ENCODE measurements at regions not wholly inside any gene's neighbourhood (a gene's known extent, or its start where the extent isn't known, plus 50 kb on each side); places are given as distances from the start of the nearest gene placed in this dataset.

GRCh38 chr15:47887241-47887800 is 170.0 kb downstream of the SEMA6D start:
- H2AFZ ChIP-seq, result no peak overlapping the region
- H3K4me2 ChIP-seq, result no peak overlapping the region
- no peak overlapping the region for H3K27ac ChIP-seq
- H3K27me3 ChIP-seq, result peaks cover 3% of the 10 kb centered on the region
- 85% methylated on average over 5 of the region's 5 CpGs for WGBS (ENCODE audit: low lambda C conversion rate, missing lambda C conversion rate)
- DNase-seq (ENCODE audit: low spot score), result no peak
- no peaks in the 10 kb centered on the region for H3K4me1 ChIP-seq (ENCODE audit: insufficient read depth)
- no peak overlapping the region for H3K4me3 ChIP-seq
- H3K9me2 ChIP-seq (replicated peaks; ENCODE audit: insufficient read depth), result no peaks in the 10 kb centered on the region
- TF ChIP-seq EZH2 (IDR thresholded peaks at IDR 0.05; ENCODE audit: borderline replicate concordance) (no peak), CTCF (IDR thresholded peaks at IDR 0.05; ENCODE audit: poor library complexity) (no peak), EZH2phosphoT487 (IDR thresholded peaks at IDR 0.05; ENCODE audit: low read depth, severe bottlenecking, unreplicated experiment) (no peak)
- H4K20me1 ChIP-seq (ENCODE audit: insufficient read depth, poor library complexity, severe bottlenecking), result no peaks in the 10 kb centered on the region
- H3K79me2 ChIP-seq, result no peaks in the 10 kb centered on the region
- no peaks in the 10 kb centered on the region for H3K9me3 ChIP-seq (ENCODE audit: low read depth)
- H3K36me3 ChIP-seq (replicated peaks; ENCODE audit: insufficient read depth, low read depth), result no peaks in the 10 kb centered on the region

GRCh38 chr15:47888385-47889100 is 171.2 kb downstream of the SEMA6D start:
- no peak overlapping the region for H3K4me3 ChIP-seq
- H4K20me1 ChIP-seq (ENCODE audit: insufficient read depth, poor library complexity, severe bottlenecking), result no peaks in the 10 kb centered on the region
- no peaks in the 10 kb centered on the region for H3K79me2 ChIP-seq
- H3K27me3 ChIP-seq, result peaks cover 3% of the 10 kb centered on the region
- no peaks in the 10 kb centered on the region for H3K9me3 ChIP-seq (ENCODE audit: low read depth)
- no peak overlapping the region for H3K4me2 ChIP-seq
- no peak overlapping the region for H3K27ac ChIP-seq
- H2AFZ ChIP-seq, result no peak overlapping the region
- WGBS (ENCODE audit: low lambda C conversion rate, missing lambda C conversion rate), result 73% methylated on average over 2 of the region's 2 CpGs
- no peak for DNase-seq (ENCODE audit: low spot score)
- H3K4me1 ChIP-seq (ENCODE audit: insufficient read depth), result no peaks in the 10 kb centered on the region
- no peaks in the 10 kb centered on the region for H3K9me2 ChIP-seq (replicated peaks; ENCODE audit: insufficient read depth)
- no peak for TF ChIP-seq CTCF (IDR thresholded peaks at IDR 0.05; ENCODE audit: poor library complexity)
- TF ChIP-seq EZH2 (IDR thresholded peaks at IDR 0.05; ENCODE audit: borderline replicate concordance), result no peak
- no peak for TF ChIP-seq EZH2phosphoT487 (IDR thresholded peaks at IDR 0.05; ENCODE audit: low read depth, severe bottlenecking, unreplicated experiment)
- H3K36me3 ChIP-seq (replicated peaks; ENCODE audit: insufficient read depth, low read depth), result no peaks in the 10 kb centered on the region

GRCh38 chr15:47890397-47891150 is 173.3 kb downstream of the SEMA6D start:
- Histone ChIP-seq H3K4me2 (no peak overlapping the region), H4K20me1 (ENCODE audit: insufficient read depth, poor library complexity, severe bottlenecking) (no peaks in the 10 kb centered on the region), H3K4me3 (no peak overlapping the region), H3K27ac (no peak overlapping the region), H3K9me2 (replicated peaks; ENCODE audit: insufficient read depth) (no peaks in the 10 kb centered on the region), H3K4me1 (ENCODE audit: insufficient read depth) (no peaks in the 10 kb centered on the region), H2AFZ (no peak overlapping the region), H3K79me2 (no peaks in the 10 kb centered on the region), H3K27me3 (no peaks in the 10 kb centered on the region), H3K9me3 (ENCODE audit: low read depth) (no peaks in the 10 kb centered on the region), H3K36me3 (replicated peaks; ENCODE audit: insufficient read depth, low read depth) (no peaks in the 10 kb centered on the region)
- WGBS (ENCODE audit: low lambda C conversion rate, missing lambda C conversion rate), result 72% methylated on average over 3 of the region's 3 CpGs
- no peak for DNase-seq (ENCODE audit: low spot score)
- TF ChIP-seq CTCF (IDR thresholded peaks at IDR 0.05; ENCODE audit: poor library complexity) (no peak), EZH2phosphoT487 (IDR thresholded peaks at IDR 0.05; ENCODE audit: low read depth, severe bottlenecking, unreplicated experiment) (no peak), EZH2 (IDR thresholded peaks at IDR 0.05; ENCODE audit: borderline replicate concordance) (no peak)
